ENCODE measurements at regions not wholly inside any gene's neighbourhood (a gene's known extent, or its start where the extent isn't known, plus 50 kb on each side); places are given as distances from the start of the nearest gene placed in this dataset.
"Not testable (repeated sequence)": the region's sequence is repeated elsewhere in the genome, so short reads cannot be mapped to it uniquely, and the experiment has no call there.

DNA sequence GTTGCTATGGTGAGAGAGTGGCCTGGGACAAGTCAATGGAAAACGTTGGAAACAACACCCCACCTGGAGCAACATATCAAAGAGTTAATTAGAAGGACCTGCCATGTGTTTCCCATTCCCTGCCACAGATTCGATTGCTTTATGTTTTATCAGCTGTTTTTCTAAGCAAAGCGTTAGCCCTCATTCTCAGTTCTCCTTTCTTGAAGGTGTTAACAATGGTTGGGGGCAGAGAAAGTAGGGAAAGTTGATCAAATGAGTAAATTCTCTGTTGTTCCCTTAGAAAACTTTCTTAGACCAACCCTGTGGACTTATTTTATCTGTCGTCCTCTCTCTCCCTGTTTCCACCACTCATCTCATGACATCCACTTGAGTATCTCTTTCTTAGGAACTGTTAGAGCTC is 102.5 kb downstream of the ADAMTS15 start:
- no peak for DNase-seq (ENCODE audit: low read depth)

DNA sequence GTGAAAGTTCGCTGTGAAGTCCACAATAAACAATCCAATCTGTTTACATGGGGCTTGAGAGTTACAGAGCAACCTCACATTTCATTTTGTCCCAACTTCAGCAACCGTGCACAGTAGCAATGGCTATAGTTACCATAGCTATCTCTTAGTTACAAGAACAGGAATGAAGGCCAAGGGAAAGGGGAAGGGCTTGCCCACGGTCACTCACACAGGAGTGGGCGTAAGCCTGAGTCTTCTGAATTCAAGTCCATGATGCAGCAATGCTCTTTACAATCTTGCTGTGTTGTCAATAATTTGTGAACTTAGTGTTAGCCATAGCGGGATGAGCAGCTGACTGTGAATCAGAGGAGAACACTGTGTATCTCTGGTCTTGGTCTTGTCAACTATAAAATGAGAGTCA is 102.9 kb downstream of the ADAMTS15 start:
- no peak for DNase-seq (ENCODE audit: low read depth)

DNA sequence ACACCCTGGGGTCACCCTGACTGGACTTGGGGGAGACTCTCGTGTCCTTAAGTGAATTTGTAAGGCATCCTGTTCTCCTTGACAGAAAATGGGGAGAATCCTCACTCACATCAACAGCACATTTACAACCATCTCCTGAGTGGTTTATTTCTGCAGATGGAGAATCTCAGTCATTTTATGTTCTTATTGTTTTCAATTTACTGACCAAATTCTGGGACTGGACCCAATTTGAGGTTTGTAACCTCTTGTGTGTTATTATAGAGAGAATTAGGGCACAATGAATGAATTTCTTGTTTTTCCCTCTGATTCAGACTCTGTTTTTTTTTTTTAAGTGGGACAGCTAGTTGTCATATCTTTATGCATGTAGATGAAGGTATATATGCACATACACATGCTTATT is 104.9 kb downstream of the ADAMTS15 start:
- no peak for DNase-seq (ENCODE audit: low read depth)

DNA sequence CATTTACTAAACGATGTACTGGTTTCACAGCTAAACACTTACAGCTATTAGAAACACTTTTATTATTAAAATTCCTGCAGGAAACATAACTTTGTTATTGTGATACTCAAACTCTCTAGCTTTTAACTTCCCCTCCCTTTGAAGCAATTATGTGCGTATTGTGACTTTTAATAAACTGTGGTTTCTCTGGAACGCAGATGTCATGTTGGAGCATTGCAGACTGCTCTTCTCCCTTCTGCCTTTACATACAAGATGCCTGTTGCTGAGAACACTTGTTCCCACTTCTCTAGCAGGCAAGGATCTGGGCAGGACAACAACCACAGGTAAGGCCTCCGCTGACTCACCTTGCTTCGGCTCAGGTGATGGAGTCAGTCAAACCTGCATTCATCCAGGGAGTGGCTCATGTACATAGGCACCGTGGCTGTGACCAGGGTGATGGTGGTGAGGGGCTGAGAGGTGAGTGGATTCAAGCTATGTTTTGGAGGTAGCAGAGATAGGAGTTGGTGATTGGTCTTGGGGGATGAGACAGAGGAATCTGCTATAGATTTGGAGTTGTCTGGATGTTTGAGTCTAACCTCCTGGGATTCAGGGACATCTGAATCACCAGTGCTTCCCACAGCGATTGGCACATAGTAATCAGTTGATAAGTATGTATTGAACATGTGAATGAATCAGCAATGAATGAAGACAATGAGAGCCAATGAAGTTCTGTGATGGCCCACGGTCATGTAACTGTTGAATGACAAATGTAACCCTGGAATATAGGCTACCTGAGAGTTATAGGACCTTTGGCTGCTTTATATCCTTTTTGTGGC is 106.0 kb downstream of the ADAMTS15 start:
- DNase-seq (ENCODE audit: low read depth), result no peak

DNA sequence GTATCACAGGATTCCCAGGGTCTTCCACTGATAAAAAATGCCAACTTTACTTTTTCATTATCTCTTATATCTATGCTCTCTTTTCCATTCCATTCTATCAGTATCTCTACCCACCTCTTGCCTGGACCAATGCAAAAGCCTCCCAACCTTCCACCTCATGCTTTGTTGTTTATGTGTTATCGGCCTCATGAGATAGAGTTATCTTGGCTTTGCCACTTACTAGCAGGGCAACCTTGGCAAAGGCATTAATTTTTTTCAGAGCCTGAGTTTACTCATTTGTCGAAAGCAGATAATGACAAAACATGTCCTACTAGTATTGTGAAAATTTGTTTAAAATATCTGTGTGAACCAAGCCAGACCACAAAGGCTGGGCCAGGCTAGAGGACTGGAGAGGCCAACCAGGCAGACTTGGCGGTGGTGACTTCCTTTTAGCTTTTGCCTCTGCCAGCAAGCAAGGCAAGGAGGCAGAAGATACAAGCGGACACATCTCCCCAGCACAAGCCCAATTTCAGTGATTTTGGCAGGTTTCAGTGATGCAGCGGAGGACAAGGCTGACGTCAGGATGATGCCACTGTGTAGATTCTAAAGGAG is 106.9 kb downstream of the ADAMTS15 start:
- no peak for DNase-seq (ENCODE audit: low read depth)

DNA sequence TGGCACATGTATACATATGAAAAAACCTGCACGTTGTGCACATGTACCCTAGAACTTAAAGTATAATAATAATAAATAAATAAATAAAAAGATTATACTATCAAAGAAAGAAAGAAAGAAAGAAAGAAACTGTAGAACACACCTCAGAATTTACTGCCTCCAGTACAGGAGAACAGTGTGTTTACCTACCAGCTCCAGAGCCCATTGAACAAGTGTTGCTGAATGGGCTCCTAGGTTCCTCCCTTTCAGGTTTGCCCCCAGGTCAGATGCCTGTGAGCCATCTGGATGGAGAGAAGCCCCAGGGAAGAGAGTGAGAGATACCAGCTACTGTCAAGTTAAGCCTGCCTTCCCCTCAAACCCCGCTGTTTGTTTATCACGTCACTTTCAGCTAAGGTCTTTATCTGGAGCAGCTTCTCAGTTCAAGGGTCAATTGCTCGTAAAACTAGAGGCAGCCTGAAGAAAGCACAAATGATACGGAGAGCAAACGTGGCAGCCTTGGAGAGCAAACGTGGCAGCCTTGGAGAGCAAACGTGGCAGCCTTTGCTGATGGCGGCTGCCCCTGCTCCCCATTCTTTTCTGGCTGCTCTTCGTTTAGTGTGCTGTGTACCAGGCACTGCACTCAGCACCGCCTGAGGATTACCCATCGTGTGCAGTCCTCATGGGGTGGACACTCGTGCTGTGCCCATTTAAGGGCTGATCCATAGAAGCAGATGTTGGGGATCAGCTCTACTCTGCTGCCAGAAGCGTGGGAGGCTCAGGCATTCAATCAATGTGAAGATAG is 111.7 kb downstream of the ADAMTS15 start:
- DNase-seq (ENCODE audit: low read depth), result no peak

DNA sequence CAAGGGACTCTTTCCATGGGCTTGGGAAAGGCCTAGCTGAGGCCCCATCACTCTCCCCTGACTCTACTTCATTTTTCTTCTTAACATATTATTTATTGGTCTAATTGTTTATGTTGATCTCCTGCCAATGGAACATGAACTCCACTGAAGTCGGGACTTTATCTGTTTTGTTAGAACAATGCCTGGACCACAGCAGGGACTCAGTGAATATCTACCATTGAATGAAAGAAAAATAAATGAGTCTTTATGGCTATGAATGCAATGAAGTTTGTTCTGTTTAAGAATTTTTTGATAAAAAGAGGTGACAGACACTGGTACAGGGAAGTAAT is 112.3 kb downstream of the ADAMTS15 start:
- no peak for DNase-seq (ENCODE audit: low read depth)

DNA sequence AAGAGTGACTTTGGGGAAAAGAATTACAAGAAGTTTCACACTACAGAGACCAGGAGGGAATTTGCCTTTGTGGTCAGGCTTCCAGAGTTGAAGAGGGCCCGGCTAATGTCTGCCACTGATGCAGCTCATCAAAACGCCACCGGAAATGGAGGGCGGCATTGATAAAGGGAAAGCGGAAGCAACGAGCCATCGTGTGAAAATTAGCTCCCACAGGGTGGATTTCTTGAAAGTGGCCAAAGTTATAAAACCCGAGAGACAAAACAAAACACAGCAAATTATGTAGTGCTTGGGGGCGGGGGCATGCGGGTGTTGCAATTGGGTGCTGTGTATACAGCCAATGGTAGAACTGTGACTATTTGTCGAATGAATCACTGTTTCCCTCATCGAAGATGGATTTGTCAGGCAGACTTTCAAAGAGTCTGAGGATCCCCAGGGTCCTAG is 113.0 kb downstream of the ADAMTS15 start:
- DNase-seq (ENCODE audit: low read depth), result no peak

DNA sequence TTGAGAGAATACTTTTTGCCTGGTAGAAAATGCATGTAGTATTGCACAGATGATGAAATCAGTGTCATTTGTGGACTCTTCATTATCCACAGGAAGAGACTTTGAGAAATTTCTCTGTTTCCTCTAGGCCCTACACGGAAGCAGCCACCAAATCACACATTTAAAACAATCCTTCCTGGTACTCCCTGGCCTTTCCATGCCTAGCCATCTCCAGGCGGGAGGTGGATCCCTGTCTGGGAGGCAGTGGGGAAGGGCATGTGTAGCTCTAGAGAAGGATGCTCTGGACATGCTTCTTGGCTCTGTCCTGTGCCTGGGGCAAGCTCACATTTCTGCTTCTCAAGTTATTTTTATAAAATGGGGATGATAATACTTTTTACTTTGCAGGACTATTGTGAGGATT is 114.1 kb downstream of the ADAMTS15 start:
- no peak for DNase-seq (ENCODE audit: low read depth)

DNA sequence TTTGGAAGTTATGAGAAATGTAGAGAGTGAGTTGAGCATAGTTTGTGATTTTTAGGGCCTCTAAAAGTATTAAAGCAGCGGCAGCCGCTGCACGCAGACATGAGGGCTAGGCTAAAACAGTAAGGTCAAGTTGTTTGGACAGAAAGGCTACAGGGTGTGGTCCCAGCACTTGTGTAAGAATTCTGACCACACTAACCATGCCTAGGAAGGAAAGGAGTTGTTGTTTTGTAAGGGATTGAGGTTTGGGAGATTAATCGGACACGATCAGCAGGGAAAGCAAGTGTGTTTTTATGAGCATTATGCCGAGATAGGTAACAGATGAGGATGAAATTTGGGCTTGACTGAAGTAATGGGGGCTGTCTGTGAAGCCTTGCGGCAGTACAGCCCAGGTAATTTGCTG is 117.9 kb downstream of the ADAMTS15 start:
- DNase-seq (ENCODE audit: low read depth), result not testable (repeated sequence)

DNA sequence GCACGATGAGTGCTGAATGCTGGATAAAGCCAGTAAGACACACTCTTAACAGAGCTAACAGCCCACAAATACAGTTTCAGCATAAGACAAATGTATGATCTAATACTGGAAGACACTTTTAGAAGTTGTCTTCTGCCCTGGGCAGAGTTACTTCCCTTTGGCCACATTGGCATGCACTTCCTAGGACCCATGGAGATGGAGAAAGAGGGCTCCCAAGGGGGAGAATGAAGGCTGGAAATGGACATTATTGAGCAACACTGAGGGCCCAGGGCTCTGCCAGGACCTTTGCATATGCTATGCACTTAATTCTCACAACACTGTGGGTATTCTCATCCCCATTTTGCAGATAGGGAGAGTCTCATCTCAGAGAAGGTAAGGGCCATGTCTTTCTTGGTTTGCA is 123.1 kb downstream of the ADAMTS15 start:
- DNase-seq (ENCODE audit: low read depth), result no peak

DNA sequence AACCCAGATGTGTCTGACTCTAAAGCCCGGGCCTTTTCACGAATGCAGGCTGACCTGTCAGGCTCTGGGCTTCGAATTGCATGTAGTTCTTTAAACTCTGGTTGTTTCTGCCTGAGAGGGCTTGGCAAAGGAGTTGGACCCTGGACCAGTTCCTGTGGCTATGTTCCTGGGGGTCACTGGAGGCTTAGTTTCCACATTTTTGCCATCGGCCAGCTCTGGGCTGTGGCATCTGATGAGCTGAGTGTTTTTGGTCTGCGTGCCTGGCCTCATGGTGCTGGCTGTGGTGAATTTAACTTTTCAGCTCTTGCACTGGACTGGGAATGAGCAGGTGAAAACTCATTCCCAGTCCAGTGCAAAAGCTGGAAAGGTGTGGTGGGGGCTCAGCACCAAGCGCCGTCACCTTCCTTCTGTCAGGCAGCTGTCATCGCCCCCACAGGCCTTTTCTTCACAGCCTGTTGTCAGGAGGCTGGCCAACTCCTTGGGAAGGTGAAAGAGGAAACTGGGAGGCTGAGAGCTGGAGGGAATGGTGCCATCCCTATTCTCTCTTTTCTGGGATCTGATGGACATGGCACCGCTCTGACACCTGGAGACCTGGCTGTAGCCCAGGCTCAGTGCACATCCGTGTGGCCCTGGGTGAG is 123.6 kb downstream of the ADAMTS15 start:
- DNase-seq (ENCODE audit: low read depth), result no peak

DNA sequence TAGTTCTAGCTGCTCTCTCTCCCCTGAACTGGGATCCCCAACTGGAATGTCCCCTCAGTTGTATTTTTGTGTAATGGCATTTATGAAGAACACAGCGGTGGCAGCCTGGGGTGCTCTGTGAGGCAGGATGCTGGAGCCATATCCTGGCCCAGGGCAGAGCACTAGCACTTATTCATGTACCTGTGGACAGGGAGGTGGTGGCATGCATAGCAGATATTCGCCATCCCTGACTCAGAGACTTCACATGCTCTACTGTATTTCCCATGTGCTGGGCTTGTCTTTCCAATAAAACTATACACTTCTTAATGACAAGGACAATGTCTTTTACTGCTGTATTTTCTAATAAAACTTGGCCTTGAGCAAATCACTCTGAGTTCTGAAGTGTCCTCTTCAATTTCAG is 125.3 kb downstream of the ADAMTS15 start:
- DNase-seq (ENCODE audit: low read depth), result no peak

DNA sequence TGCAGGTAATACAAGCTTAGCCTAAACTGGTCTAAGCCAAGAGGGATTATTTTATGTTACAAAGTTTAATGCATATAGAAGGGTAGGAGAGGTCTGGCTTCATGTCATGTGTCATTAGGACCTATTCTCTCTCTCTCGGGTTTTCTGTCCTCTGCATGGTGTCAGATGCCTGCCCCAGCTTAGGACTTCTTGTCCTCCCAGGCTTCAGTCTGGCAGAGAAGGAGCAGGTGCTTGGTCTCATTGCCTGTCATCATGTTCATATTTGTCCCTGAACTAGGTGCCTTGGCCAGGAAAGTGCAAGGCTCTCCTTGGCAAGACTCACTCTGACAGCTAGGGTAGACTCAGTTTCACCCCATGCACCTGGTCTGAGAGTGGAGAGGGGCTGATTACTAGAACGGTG is 126.3 kb downstream of the ADAMTS15 start:
- no peak for DNase-seq (ENCODE audit: low read depth)

DNA sequence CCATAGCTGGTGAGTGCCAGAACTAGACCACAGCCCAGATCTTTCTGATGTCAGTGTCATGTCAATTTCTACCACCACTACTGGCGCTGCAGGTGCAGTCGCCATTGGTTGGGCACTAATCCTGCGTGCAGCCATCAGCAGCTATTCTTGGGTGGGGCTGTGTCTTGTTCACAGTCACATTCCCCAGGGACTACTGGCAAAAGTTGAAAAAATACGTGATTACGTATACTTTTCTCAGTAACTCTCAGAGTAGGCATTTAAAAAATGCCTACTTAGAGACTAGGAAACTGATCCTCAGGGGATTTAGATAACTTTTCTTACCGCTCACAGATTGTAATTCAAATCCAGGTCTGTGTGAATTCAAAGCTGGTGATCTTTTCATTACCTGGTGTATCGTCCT is 127.7 kb downstream of the ADAMTS15 start:
- DNase-seq (ENCODE audit: low read depth), result no peak

DNA sequence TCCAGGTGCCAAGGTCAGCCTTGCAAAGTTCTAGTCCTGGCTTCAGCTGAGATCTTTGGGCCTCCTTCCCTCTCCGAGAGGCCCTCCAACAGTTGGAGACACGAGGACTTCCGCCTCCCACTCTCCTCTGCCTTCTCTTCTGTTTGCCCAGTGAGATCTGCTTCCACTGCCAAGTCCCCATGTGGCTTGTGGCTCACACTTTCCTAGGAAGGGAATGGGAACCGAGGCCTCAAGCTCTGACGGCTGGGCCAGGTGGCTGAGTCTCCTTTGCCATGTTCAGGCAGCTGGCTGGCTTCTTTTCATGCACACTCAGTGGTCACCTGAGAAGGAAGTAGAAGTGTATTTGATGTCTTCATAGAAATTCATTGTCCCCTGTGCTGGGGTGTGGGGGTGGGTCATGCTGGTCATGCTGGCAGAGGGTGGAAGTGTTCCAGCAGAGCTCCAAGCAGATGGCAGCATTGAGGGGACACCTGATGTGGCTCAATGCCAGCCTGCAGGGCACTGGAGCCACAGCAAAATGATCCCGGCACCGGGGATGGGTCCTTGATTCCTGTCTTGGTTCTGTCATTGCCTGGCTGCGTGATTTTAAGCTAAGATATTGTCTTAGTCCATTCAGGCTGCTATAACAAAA is 130.4 kb downstream of the ADAMTS15 start:
- DNase-seq (ENCODE audit: low read depth), result no peak

DNA sequence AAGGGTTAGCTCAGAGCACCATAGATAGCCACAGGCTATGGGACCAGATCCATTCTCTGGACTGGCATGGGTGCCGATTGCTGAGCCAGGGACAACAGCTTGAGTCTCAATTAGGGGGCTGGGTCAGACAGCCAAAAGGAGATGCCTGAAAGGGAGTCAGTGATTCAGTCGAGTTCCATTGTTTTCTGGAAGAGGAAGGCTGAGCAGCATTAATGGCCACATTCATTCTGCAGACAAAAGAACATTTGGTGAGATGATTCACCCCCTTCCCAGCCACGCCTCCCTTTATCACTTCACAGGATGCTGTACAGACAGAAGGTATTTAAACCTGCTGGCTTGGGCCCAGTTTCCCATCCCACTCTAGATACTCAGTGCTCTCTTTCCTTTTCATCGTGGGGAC is 131.9 kb downstream of the ADAMTS15 start:
- DNase-seq (ENCODE audit: low read depth), result no peak

DNA sequence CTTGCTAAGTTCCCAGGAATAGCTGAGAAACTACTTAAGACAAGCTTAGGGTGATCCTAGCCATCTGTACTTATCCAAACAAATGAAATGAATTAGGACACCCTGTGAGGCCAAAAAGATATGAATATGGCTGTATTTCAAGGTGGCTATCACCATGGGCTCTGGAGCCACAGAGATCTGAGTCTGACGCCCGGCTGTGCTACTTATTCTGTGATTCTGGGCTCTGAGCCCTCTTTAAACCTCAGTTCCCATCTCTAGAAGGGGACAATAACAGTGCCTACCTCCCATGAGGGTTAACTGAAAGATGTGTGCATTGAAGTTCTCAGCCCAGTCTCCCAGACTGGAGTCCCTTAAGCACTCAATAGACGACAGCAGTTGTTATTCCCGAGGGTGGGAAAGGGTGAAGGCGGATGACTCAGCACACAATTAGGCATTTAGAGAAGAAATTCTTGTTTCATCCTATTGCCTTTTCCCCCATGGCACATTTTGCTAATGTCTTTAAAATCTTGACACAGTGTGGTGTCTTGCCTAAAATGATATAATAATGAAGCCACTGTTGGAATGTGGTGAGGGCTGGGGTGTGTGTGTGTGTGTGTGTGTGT is 132.5 kb downstream of the ADAMTS15 start:
- no peak for DNase-seq (ENCODE audit: low read depth)

DNA sequence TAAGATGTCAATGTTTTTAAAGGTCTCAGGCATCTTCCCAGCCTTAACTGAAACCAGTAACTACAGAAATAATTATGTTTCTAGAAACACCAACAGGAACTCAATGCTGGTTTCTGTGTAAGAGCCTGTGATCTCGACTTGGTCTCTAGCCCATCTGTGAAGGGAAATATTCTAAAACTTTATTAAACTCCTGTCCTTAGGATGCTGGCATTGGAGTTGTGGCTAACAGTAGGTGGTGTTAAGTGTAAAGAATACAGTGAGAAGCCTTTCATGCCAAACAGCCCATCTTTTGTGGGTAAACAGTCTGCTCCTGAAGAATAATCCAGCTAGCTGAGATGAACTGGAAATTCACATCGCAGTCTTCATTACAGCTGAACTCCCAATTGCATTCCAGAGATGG is 133.2 kb downstream of the ADAMTS15 start:
- no peak for DNase-seq (ENCODE audit: low read depth)

DNA sequence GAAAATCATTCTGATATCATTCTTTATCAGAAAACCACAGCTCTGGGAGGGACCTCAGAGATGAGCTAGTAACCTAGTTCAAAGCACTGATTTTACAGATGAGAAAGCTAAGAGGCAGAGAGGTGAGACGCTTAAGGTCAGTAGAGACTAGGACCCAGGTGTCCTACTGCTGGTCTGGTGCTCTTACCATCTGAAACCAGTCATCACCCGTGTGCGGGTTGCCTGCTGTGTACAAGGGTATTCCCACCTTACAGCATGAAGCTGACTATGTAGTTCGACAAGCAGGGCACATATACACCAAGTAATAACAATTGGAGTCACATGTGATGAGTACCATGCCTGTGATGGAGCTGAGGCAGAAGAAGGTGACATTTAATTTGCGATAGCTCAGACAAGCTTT is 133.7 kb downstream of the ADAMTS15 start:
- no peak for DNase-seq (ENCODE audit: low read depth)

DNA sequence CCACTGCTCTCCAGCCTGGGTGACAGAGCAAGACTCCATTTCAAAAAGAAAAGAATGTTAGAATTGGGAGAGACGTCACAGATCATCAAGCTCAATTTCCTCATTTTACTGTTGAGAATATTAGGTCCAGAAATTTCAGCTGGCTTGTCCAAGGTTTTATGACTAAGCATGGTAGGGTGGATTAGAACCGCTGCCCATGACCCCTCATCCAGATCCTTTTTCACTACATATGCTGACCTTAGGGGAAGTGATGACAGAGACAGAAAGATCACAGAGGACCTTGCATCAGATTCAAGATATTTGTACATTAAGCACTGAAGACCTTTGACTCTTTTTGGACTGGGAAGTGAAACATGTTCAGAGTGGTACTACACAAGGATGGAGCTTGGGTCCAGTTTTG is 134.5 kb downstream of the ADAMTS15 start:
- no peak for DNase-seq (ENCODE audit: low read depth)

DNA sequence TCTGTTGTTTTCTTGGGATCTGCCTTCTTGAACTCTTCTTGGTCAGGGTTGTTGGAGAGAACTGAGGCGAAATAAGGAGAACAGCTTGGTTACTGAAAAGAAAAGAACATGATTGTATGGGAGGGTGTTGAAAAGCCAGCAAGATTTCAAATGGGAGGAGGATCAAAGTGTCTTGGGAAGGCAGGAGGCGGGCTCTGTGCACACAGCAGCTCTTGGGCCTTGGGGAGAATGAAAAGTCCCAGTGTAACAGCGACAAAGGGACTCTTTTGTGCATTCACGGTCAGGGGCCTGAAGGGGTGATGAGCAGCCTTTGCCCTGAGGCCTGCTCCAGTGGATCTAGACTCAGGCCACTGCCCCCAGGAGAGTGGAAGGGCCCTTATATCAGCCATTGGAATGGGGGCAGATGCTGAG is 135.4 kb downstream of the ADAMTS15 start:
- no peak for DNase-seq (ENCODE audit: low read depth)

Measured in HS-27A (cell line).